ENCODE measurements at regions not wholly inside any gene's neighbourhood (a gene's known extent, or its start where the extent isn't known, plus 50 kb on each side); places are given as distances from the start of the nearest gene placed in this dataset.

- Histone ChIP-seq H3K27me3 (ENCODE audit: insufficient read depth, low read length, poor library complexity) (no peaks in the 10 kb centered on the region), H3K18ac (ENCODE audit: low read length) (no peak overlapping the region)
Measured at GRCh38 chr10:31635009-31635408, 293.6 kb downstream of the ARHGAP12 start.

GRCh38 chr10:31630861-31631567, 297.6 kb downstream of the ARHGAP12 start:
- H3K4me1 ChIP-seq (ENCODE audit: control insufficient read depth, low read depth, low read length), result no peaks in the 10 kb centered on the region
- H3K56ac ChIP-seq (ENCODE audit: low read length), result no peak overlapping the region
- H4K5ac ChIP-seq (ENCODE audit: low read length), result no peak overlapping the region
- no peak overlapping the region for H3K23ac ChIP-seq (ENCODE audit: low read length)
- H3K27ac ChIP-seq (ENCODE audit: low read depth, low read length), result no peak overlapping the region
- H2BK120ac ChIP-seq (ENCODE audit: low read depth, low read length), result no peak overlapping the region
- no peak overlapping the region for H3K4me3 ChIP-seq (ENCODE audit: low read length)
- H4K8ac ChIP-seq (ENCODE audit: low read depth, low read length), result no peak overlapping the region
- no peak overlapping the region for H2BK15ac ChIP-seq (replicated peaks; ENCODE audit: low read depth)
- no peaks in the 10 kb centered on the region for H3K36me3 ChIP-seq (ENCODE audit: control insufficient read depth, insufficient read depth, low read length)
- no peaks in the 10 kb centered on the region for H3K27me3 ChIP-seq (ENCODE audit: insufficient read depth, low read length, poor library complexity)
- H3K9ac ChIP-seq (ENCODE audit: low read length), result no peak overlapping the region
- no peaks in the 10 kb centered on the region for H3K79me2 ChIP-seq (ENCODE audit: control insufficient read depth, insufficient read depth, low read length)
- DNase-seq, result no peak
- no peak overlapping the region for H2AK5ac ChIP-seq (ENCODE audit: low read length)
- H3K18ac ChIP-seq (ENCODE audit: low read length), result no peak overlapping the region
- WGBS (ENCODE audit: extremely low coverage, insufficient coverage, low lambda C conversion rate), result no CpG with 5 or more reads among the region's 4 CpGs
- no peak overlapping the region for H3K4ac ChIP-seq (ENCODE audit: low read depth, low read length)
- no peaks in the 10 kb centered on the region for H3K79me1 ChIP-seq (ENCODE audit: low read length)
- H2BK5ac ChIP-seq (ENCODE audit: low read length), result no peak overlapping the region
- H3K4me2 ChIP-seq (ENCODE audit: low read length), result no peak overlapping the region

More at GRCh38 chr10:31635009-31635408, 293.6 kb downstream of the ARHGAP12 start:
- Histone ChIP-seq H3K9ac (ENCODE audit: low read length) (no peak overlapping the region), H3K4me3 (ENCODE audit: low read length) (no peak overlapping the region), H3K56ac (ENCODE audit: low read length) (no peak overlapping the region), H3K27ac (ENCODE audit: low read depth, low read length) (no peak overlapping the region), H3K23ac (ENCODE audit: low read length) (no peak overlapping the region), H3K36me3 (ENCODE audit: control insufficient read depth, insufficient read depth, low read length) (no peaks in the 10 kb centered on the region), H2AK5ac (ENCODE audit: low read length) (no peak overlapping the region), H3K4me2 (ENCODE audit: low read length) (no peak overlapping the region), H2BK15ac (replicated peaks; ENCODE audit: low read depth) (no peak overlapping the region), H4K5ac (ENCODE audit: low read length) (no peak overlapping the region), H3K79me1 (ENCODE audit: low read length) (no peaks in the 10 kb centered on the region), H2BK120ac (ENCODE audit: low read depth, low read length) (no peak overlapping the region), H4K8ac (ENCODE audit: low read depth, low read length) (no peak overlapping the region), H2BK5ac (ENCODE audit: low read length) (no peak overlapping the region), H3K79me2 (ENCODE audit: control insufficient read depth, insufficient read depth, low read length) (no peaks in the 10 kb centered on the region), H3K4ac (ENCODE audit: low read depth, low read length) (no peak overlapping the region), H3K4me1 (ENCODE audit: control insufficient read depth, low read depth, low read length) (no peaks in the 10 kb centered on the region)
- DNase-seq, result no peak
- WGBS (ENCODE audit: extremely low coverage, insufficient coverage, low lambda C conversion rate), result no CpG with 5 or more reads among the region's 1 CpG

GRCh38 chr10:31625566-31625965, 303.1 kb downstream of the ARHGAP12 start:
- no peak overlapping the region for H2BK5ac ChIP-seq (ENCODE audit: low read length)
- H3K27me3 ChIP-seq (ENCODE audit: insufficient read depth, low read length, poor library complexity), result no peaks in the 10 kb centered on the region
- no peak for DNase-seq
- H3K4me1 ChIP-seq (ENCODE audit: control insufficient read depth, low read depth, low read length), result no peaks in the 10 kb centered on the region
- H2BK120ac ChIP-seq (ENCODE audit: low read depth, low read length), result no peak overlapping the region
- H3K18ac ChIP-seq (ENCODE audit: low read length), result no peak overlapping the region
- no peak overlapping the region for H4K5ac ChIP-seq (ENCODE audit: low read length)
- no peaks in the 10 kb centered on the region for H3K79me1 ChIP-seq (ENCODE audit: low read length)
- H3K36me3 ChIP-seq (ENCODE audit: control insufficient read depth, insufficient read depth, low read length), result no peaks in the 10 kb centered on the region
- WGBS (ENCODE audit: extremely low coverage, insufficient coverage, low lambda C conversion rate), result no CpG with 5 or more reads among the region's 4 CpGs
- no peak overlapping the region for H3K4me2 ChIP-seq (ENCODE audit: low read length)
- H3K4me3 ChIP-seq (ENCODE audit: low read length), result no peak overlapping the region
- no peak overlapping the region for H2AK5ac ChIP-seq (ENCODE audit: low read length)
- H3K4ac ChIP-seq (ENCODE audit: low read depth, low read length), result no peak overlapping the region
- H3K56ac ChIP-seq (ENCODE audit: low read length), result no peak overlapping the region
- no peaks in the 10 kb centered on the region for H3K79me2 ChIP-seq (ENCODE audit: control insufficient read depth, insufficient read depth, low read length)
- H3K27ac ChIP-seq (ENCODE audit: low read depth, low read length), result no peak overlapping the region
- H4K8ac ChIP-seq (ENCODE audit: low read depth, low read length), result no peak overlapping the region
- H3K23ac ChIP-seq (ENCODE audit: low read length), result no peak overlapping the region
- no peak overlapping the region for H2BK15ac ChIP-seq (replicated peaks; ENCODE audit: low read depth)
- no peak overlapping the region for H3K9ac ChIP-seq (ENCODE audit: low read length)

- no peaks in the 10 kb centered on the region for H3K79me2 ChIP-seq (ENCODE audit: control insufficient read depth, insufficient read depth, low read length)
Measured at GRCh38 chr10:31624611-31625010, 304.0 kb downstream of the ARHGAP12 start.

GRCh38 chr10:31623947-31624346, 304.7 kb downstream of the ARHGAP12 start:
- no peak overlapping the region for H3K4me2 ChIP-seq (ENCODE audit: low read length)
- no peak overlapping the region for H3K4ac ChIP-seq (ENCODE audit: low read depth, low read length)
- H4K8ac ChIP-seq (ENCODE audit: low read depth, low read length), result no peak overlapping the region
- no peak overlapping the region for H3K27ac ChIP-seq (ENCODE audit: low read depth, low read length)
- no peak overlapping the region for H2BK15ac ChIP-seq (replicated peaks; ENCODE audit: low read depth)
- H3K79me1 ChIP-seq (ENCODE audit: low read length), result no peaks in the 10 kb centered on the region
- no peak overlapping the region for H4K5ac ChIP-seq (ENCODE audit: low read length)
- no peaks in the 10 kb centered on the region for H3K79me2 ChIP-seq (ENCODE audit: control insufficient read depth, insufficient read depth, low read length)
- H2BK5ac ChIP-seq (ENCODE audit: low read length), result no peak overlapping the region
- H3K4me3 ChIP-seq (ENCODE audit: low read length), result no peak overlapping the region
- H3K27me3 ChIP-seq (ENCODE audit: insufficient read depth, low read length, poor library complexity), result no peaks in the 10 kb centered on the region
- no peaks in the 10 kb centered on the region for H3K36me3 ChIP-seq (ENCODE audit: control insufficient read depth, insufficient read depth, low read length)
- no peak overlapping the region for H3K9ac ChIP-seq (ENCODE audit: low read length)
- no peak overlapping the region for H3K56ac ChIP-seq (ENCODE audit: low read length)
- no peak overlapping the region for H2BK120ac ChIP-seq (ENCODE audit: low read depth, low read length)
- no peak overlapping the region for H2AK5ac ChIP-seq (ENCODE audit: low read length)
- DNase-seq, result no peak
- H3K18ac ChIP-seq (ENCODE audit: low read length), result no peak overlapping the region
- H3K4me1 ChIP-seq (ENCODE audit: control insufficient read depth, low read depth, low read length), result no peaks in the 10 kb centered on the region
- no peak overlapping the region for H3K23ac ChIP-seq (ENCODE audit: low read length)
- WGBS (ENCODE audit: extremely low coverage, insufficient coverage, low lambda C conversion rate), result no CpG with 5 or more reads among the region's 2 CpGs

More at GRCh38 chr10:31624611-31625010, 304.0 kb downstream of the ARHGAP12 start:
- Histone ChIP-seq H2AK5ac (ENCODE audit: low read length) (no peak overlapping the region), H3K27ac (ENCODE audit: low read depth, low read length) (no peak overlapping the region), H3K4me3 (ENCODE audit: low read length) (no peak overlapping the region), H3K79me1 (ENCODE audit: low read length) (no peaks in the 10 kb centered on the region), H3K23ac (ENCODE audit: low read length) (no peak overlapping the region), H3K4ac (ENCODE audit: low read depth, low read length) (no peak overlapping the region), H3K4me1 (ENCODE audit: control insufficient read depth, low read depth, low read length) (no peaks in the 10 kb centered on the region), H4K8ac (ENCODE audit: low read depth, low read length) (no peak overlapping the region), H4K5ac (ENCODE audit: low read length) (no peak overlapping the region), H3K18ac (ENCODE audit: low read length) (no peak overlapping the region), H2BK5ac (ENCODE audit: low read length) (no peak overlapping the region), H3K4me2 (ENCODE audit: low read length) (no peak overlapping the region), H2BK120ac (ENCODE audit: low read depth, low read length) (no peak overlapping the region), H3K36me3 (ENCODE audit: control insufficient read depth, insufficient read depth, low read length) (no peaks in the 10 kb centered on the region), H2BK15ac (replicated peaks; ENCODE audit: low read depth) (no peak overlapping the region), H3K27me3 (ENCODE audit: insufficient read depth, low read length, poor library complexity) (no peaks in the 10 kb centered on the region), H3K56ac (ENCODE audit: low read length) (no peak overlapping the region), H3K9ac (ENCODE audit: low read length) (no peak overlapping the region)
- DNase-seq, result no peak

- no CpG with 5 or more reads among the region's 3 CpGs for WGBS (ENCODE audit: extremely low coverage, insufficient coverage, low lambda C conversion rate)
- H3K9ac ChIP-seq (ENCODE audit: low read length), result no peak overlapping the region
- H3K23ac ChIP-seq (ENCODE audit: low read length), result no peak overlapping the region
- no peak overlapping the region for H3K27ac ChIP-seq (ENCODE audit: low read depth, low read length)
- no peak overlapping the region for H3K4me2 ChIP-seq (ENCODE audit: low read length)
- H3K4me3 ChIP-seq (ENCODE audit: low read length), result no peak overlapping the region
- H3K4me1 ChIP-seq (ENCODE audit: control insufficient read depth, low read depth, low read length), result no peaks in the 10 kb centered on the region
- no peak overlapping the region for H2BK120ac ChIP-seq (ENCODE audit: low read depth, low read length)
- no peak overlapping the region for H3K18ac ChIP-seq (ENCODE audit: low read length)
- no peak overlapping the region for H3K56ac ChIP-seq (ENCODE audit: low read length)
- no peaks in the 10 kb centered on the region for H3K36me3 ChIP-seq (ENCODE audit: control insufficient read depth, insufficient read depth, low read length)
- no peak overlapping the region for H2BK5ac ChIP-seq (ENCODE audit: low read length)
- H3K4ac ChIP-seq (ENCODE audit: low read depth, low read length), result no peak overlapping the region
- H3K27me3 ChIP-seq (ENCODE audit: insufficient read depth, low read length, poor library complexity), result no peaks in the 10 kb centered on the region
- H2BK15ac ChIP-seq (replicated peaks; ENCODE audit: low read depth), result no peak overlapping the region
- no peak overlapping the region for H4K8ac ChIP-seq (ENCODE audit: low read depth, low read length)
- no peak overlapping the region for H4K5ac ChIP-seq (ENCODE audit: low read length)
- no peaks in the 10 kb centered on the region for H3K79me1 ChIP-seq (ENCODE audit: low read length)
- H2AK5ac ChIP-seq (ENCODE audit: low read length), result no peak overlapping the region
- no peaks in the 10 kb centered on the region for H3K79me2 ChIP-seq (ENCODE audit: control insufficient read depth, insufficient read depth, low read length)
- DNase-seq, result no peak
Measured at GRCh38 chr10:31623466-31623865, 304.4 kb downstream of the ZEB1 start.
